Neural cell (in vitro differentiated cells): ENCODE measurements at regions not wholly inside any gene's neighbourhood (a gene's known extent, or its start where the extent isn't known, plus 50 kb on each side); places are given as distances from the start of the nearest gene placed in this dataset.

Experiments
- CTCF ChIP-seq: fragments of 450-650 bp; IDR thresholded peaks from 2 replicates; pipeline ENCODE4 v1.5.1; 2014; ENCODE audit warnings: antibody characterized with exemption, mild to moderate bottlenecking, moderate library complexity; ENCODE audit not compliant: poor library complexity, severe bottlenecking
- EZH2 ChIP-seq: fragments of 200-600, 300-800 bp; shearing (Covaris generic), sonication (generic); IDR thresholded peaks from 2 replicates; pipeline ENCODE4 v1.6.1; 2014; ENCODE audit warnings: antibody characterized with exemption, low read length, borderline replicate concordance, mild to moderate bottlenecking; ENCODE audit not compliant: insufficient read depth, poor library complexity, severe bottlenecking

- TF ChIP-seq CTCF (no peak), EZH2 (no peak)
These were observed 175.5 kb upstream of the CASK start for GRCh38 chrX:42098900-42099299.
